ENCODE measurements at regions not wholly inside any gene's neighbourhood (a gene's known extent, or its start where the extent isn't known, plus 50 kb on each side); places are given as distances from the start of the nearest gene placed in this dataset.

- TF ChIP-seq POLR2A (IDR thresholded peaks at IDR 0.05; ENCODE audit: low read length) (no peak), GATA1 (IDR thresholded peaks at IDR 0.05; ENCODE audit: low read depth, low read length) (no peak)
Observed at GRCh38 chr7:25493805-25494366, 265.6 kb upstream of the NPVF start.

Measured in erythroblast (primary cell).